NCI-H2107 (cell line): ENCODE measurements at regions not wholly inside any gene's neighbourhood (a gene's known extent, or its start where the extent isn't known, plus 50 kb on each side); places are given as distances from the start of the nearest gene placed in this dataset.
"Not testable (repeated sequence)": the region's sequence is repeated elsewhere in the genome, so short reads cannot be mapped to it uniquely, and the experiment has no call there.

Source experiments
- DNase-seq: peaks from one replicate; lab custom pipeline; 2025; lab: John Stamatoyannopoulos, UW

DNA sequence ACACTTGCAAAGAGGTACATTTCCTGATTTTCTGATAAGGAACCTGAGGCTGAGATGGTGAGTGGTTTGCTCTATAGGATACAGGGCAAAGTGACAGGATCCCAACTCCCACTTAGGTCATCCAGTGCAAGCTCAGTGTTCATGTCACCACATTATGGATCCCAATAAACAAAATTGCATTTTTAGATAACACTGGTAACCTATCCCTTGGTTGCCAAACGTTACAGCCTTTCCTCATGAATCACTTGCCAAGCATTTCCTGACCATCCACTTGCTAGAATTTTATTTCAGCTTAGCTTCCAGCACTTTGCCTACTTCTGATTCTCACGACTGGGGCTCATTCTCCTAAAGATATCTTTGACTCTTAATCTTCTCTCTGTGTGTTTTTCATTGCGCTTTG, 131.4 kb upstream of the ODAD2 start:
- DNase-seq: no peak

DNA sequence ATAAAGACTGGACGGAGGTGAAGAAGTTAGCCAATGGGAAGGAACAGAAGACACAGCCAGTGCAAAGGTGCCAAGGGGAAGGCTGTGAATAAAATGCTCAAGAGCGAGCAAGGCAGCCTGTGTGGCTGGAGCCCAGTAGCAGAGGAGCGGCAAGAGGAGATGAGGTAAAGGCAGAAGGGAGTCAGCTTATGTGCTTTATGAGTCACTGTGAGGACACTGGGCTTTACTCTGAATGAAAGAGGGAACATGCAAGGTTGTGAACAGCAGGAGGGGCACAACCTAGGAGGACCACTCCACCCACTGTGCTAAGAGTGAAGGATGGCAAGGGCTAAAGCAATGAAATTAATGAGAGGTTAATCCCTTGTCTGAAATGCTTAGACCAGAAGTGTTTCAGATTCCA, 129.0 kb upstream of the ODAD2 start:
- DNase-seq: no peak

DNA sequence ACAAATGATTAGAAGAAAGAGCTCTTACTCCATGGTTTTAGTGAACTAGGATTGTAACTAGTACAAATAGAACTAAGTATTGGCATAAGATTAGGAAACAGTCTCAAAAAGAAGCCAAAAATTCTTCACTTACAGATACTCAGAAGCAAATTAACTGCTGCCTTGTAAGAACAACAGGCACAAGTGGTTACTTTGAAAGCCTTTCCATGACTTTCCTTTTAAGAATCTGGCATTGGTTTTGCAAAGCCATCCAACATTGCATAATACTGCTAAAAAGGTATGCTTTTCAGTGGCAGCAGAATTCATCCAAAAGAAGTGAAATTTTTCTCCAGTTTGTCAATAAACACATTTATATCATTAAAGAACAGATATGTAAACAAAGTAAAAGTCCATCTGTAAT, 126.8 kb upstream of the ODAD2 start:
- DNase-seq: no peak

GRCh38 chr10:28120795-28121194, 121.9 kb upstream of the ODAD2 start:
- DNase-seq: no peak

DNA sequence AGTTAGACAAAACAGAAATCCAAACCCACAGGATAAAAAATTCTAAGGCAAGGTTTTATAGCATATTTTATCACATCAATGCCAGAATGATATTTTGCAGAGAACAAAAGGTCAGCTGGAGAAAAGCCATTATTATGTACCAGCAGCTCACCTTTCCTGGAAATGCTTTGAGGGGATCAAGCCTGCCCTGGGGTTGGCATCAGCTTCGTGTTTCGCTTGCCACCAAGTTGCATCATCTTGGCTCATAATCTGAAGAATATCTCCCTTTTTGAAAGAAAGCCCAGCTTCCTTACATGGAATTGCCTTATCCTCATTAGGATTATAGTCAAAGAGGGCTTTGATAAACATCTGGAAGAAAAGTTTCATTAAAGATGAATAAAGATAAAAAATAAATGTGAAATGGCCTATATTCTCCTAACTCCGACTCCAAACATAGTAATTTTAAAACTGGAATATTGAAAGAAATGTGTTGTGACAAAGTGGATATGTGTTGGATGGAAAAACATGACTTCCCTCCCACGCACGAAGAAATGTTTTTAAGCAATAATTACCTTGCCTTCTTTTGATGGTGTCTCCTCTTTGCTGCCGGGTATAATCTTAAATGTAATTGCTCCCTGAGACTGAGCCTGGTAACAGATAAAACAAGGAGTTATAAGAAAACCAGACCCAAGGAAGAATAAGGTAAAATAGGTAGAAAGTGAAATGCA, 121.3 kb upstream of the ODAD2 start:
- no peak for DNase-seq

DNA sequence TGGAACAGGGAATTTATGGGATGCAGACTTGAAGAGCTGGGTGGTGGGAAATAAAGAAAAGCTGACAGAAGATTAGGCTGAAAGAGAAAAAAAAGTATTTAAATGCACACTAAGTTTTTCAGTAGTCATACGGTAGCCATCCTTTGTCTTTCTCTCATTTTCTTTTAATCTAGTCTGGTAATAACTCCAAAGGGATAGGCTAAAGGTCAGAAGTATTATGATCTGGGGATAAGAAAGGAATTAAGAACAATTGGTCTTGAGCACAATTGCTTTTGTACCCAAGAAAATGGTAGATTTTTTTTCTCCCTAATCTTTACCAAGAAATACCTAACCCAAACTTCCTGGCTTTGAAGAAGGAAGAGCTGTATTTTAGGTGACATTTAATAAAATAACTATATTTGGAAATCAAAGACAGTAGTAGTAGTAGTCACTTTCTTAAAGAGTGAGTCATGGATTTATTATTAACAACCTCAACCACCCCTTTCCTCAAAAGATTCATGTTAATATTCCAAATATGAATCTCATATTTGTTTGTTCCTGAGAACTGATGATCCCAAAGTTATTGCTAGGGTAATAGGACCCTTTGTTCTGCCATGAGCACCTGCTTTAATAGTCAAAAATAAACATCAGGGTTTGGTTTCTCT, 120.2 kb upstream of the ODAD2 start:
- DNase-seq: no peak

DNA sequence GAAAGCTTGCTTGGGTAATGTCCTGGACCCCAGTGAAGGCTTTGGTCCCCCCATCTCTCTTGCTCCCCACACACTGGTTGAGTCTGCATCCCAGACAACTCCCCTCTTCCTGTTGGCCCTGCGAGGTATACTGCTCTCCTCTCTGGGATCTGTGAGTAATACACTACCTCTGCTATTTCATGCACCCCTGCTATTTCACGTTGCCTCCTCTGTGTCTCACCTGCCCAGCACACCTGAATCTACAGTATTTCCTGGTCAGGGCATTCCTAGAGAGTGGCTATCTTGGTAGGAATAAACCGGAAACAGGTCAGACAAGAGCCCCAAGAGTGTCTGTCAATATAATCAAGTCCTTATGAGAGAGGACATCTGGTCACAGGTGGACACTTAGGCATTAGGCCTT, 114.3 kb upstream of the ODAD2 start:
- no peak for DNase-seq

- no peak for DNase-seq
Observed at GRCh38 chr10:28111712-28112111, 112.8 kb upstream of the ODAD2 start.

DNA sequence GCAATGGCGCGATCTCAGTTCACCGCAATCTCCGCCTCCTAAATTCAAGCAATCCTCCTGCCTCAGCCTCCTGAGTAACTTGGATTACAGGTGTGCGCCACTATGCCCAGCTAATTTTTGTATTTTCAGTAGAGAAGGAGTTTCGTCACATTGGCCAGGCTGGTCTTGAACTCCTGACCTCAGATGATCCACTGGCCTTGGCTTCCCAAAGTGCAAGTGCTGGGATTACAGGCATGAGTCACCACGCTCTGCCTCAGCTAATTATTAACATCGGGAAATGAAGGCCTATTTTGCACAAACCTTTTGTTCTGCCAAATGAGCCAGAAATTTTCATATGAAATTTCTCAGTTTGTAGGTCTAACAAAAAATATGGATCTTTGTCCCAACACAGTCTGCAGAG, 106.7 kb upstream of the ODAD2 start:
- no peak for DNase-seq

GRCh38 chr10:28097633-28098032, 98.8 kb upstream of the ODAD2 start:
- no peak for DNase-seq

- DNase-seq: no peak
Observed at GRCh38 chr10:28095791-28096378, 97.0 kb upstream of the ODAD2 start.

GRCh38 chr10:28094121-28094520, 95.2 kb upstream of the ODAD2 start:
- no peak for DNase-seq

- DNase-seq: no peak
Observed at GRCh38 chr10:28091913-28092312, 93.0 kb upstream of the ODAD2 start.

GRCh38 chr10:28090506-28090905, 91.6 kb upstream of the ODAD2 start:
- DNase-seq: no peak

DNA sequence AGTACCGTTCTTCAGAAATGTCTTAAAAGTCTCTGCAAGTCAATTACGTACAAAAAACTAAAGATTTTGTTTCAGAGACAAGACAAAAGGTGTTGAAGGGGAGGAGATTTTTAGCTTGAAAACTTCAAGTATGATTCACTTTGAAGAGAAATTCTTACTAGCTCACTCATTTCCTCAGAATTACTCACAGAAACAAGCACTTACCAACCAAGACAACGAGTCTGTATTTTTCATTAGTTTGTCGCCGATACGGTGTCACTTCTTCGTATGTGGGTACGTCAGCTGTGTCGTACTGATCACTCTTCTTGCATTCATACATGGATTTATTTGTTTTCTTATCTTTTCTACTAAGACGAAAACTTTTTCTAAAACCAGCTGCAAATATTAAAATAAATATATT, 90.6 kb upstream of the ODAD2 start:
- no peak for DNase-seq

GRCh38 chr10:28087661-28088351, 88.9 kb upstream of the ODAD2 start:
- DNase-seq: no peak

DNA sequence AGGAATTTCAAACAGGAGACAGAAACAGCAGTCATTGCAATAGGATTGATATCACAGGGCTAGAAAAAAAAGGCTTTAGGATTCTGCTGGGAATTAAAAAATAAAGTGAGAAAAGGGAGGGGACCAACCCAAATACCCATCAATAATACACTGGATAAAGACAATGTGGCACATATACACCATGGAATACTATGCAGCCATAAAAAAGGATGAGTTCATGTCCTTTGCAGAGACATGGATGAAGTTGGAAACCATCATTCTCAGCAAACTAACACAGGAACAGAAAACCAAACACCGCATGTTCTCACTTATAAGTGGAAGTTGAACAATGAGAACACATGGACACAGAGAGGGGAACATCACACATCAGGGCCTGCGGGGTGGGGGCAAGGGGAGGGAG, 86.9 kb upstream of the ODAD2 start:
- DNase-seq: not testable (repeated sequence)

DNA sequence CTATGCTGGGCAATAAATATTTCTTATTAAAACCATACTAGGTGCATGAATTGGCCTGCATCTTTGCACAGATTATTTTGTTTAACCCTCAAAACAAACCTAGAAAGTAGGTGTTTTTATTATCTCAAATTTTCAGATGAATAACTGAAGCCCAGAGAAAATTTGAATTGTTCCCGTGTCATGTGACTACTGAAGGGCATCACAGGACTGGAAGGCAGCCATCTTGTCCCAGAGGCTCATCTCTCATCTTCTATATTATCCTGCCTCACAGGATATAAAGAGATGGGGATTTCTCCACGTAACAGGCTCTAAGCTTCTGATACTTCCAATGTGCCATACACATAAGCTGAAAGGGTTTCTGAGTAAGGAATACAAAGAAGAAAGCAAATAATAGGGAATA, 84.0 kb upstream of the ODAD2 start:
- no peak for DNase-seq

GRCh38 chr10:28082316-28082715, 83.4 kb upstream of the ODAD2 start:
- DNase-seq: no peak

DNA sequence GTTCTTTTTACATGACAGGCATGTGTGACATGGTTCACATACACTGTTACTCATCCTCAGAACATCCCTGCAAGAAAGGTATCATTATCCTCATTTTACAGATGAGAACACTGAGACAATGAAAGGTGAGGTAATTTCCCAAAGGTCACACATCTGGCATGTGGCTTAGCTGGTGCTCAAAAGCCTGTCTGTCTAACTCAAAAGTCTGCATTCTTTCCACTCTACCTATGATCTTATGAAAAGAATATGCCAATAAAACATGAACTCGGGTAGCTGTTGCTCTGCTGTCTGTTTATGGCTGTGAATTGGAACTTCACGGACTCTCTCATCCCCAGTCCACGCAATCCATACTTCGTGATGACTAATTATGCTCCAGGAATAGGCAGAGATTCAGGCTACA, 79.0 kb upstream of the ODAD2 start:
- no peak for DNase-seq

- DNase-seq: no peak
Observed at GRCh38 chr10:28075424-28075823, 76.5 kb upstream of the ODAD2 start.

DNA sequence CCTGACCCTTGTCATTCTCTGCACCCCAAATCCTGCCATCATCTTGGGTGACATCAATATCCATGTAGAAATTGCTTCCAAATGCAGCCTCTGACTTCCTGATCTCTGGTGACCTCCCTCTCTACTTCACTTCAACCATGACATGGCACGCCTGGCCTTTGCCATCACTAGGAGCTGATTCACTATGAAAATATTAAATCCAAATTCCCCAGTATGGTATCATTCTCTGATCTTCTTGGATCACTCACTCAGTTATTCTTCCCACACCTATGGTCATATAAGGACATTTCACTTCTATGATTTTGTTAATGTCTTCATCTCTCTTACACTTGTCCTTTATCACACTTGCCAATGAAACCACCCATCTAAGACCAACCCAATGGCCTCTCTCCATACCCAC, 73.7 kb upstream of the ODAD2 start:
- DNase-seq: no peak

- no peak for DNase-seq
Observed at GRCh38 chr10:28060031-28060607, 61.2 kb upstream of the ODAD2 start.
